ENCODE measurements at regions not wholly inside any gene's neighbourhood (a gene's known extent, or its start where the extent isn't known, plus 50 kb on each side); places are given as distances from the start of the nearest gene placed in this dataset.
"Not testable (repeated sequence)": the region's sequence is repeated elsewhere in the genome, so short reads cannot be mapped to it uniquely, and the experiment has no call there.

DNA sequence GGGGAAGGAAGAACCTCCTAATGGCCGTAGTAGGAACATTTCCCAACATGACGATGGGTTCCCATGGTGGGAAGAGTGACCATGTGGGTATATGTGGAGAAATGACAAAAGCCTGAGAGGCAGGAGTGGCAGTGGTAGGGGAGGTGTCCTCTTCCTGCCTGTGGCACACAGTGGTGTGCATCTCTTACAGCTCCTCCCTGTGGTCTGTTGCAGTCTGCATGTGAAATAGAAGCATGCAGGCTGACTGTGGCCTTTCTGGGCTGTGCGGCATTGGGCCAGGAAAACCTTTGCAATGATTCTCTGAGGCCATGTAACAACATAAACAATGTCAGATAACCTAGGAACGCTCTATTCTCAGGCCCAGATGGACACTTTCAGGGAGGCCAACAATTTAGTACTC, 84.0 kb downstream of the LACC1 start:
- intact Hi-C loops (cut with DNase I; ENCODE audit: low total_unique reads), result no loop called here
- H3K4me3 ChIP-seq, result no peak overlapping the region
- H3K27me3 ChIP-seq, result no peaks in the 10 kb centered on the region
- H3K4me1 ChIP-seq, result no peaks in the 10 kb centered on the region
- no peaks in the 10 kb centered on the region for H3K36me3 ChIP-seq
- TF ChIP-seq, protein P1, sequence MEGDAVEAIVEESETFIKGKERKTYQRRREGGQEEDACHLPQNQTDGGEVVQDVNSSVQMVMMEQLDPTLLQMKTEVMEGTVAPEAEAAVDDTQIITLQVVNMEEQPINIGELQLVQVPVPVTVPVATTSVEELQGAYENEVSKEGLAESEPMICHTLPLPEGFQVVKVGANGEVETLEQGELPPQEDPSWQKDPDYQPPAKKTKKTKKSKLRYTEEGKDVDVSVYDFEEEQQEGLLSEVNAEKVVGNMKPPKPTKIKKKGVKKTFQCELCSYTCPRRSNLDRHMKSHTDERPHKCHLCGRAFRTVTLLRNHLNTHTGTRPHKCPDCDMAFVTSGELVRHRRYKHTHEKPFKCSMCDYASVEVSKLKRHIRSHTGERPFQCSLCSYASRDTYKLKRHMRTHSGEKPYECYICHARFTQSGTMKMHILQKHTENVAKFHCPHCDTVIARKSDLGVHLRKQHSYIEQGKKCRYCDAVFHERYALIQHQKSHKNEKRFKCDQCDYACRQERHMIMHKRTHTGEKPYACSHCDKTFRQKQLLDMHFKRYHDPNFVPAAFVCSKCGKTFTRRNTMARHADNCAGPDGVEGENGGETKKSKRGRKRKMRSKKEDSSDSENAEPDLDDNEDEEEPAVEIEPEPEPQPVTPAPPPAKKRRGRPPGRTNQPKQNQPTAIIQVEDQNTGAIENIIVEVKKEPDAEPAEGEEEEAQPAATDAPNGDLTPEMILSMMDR (IDR thresholded peaks at IDR 0.05), result no peak
- H3K9me3 ChIP-seq, result no peaks in the 10 kb centered on the region
- DNase-seq, result no peak
- no peak overlapping the region for H3K27ac ChIP-seq

DNA sequence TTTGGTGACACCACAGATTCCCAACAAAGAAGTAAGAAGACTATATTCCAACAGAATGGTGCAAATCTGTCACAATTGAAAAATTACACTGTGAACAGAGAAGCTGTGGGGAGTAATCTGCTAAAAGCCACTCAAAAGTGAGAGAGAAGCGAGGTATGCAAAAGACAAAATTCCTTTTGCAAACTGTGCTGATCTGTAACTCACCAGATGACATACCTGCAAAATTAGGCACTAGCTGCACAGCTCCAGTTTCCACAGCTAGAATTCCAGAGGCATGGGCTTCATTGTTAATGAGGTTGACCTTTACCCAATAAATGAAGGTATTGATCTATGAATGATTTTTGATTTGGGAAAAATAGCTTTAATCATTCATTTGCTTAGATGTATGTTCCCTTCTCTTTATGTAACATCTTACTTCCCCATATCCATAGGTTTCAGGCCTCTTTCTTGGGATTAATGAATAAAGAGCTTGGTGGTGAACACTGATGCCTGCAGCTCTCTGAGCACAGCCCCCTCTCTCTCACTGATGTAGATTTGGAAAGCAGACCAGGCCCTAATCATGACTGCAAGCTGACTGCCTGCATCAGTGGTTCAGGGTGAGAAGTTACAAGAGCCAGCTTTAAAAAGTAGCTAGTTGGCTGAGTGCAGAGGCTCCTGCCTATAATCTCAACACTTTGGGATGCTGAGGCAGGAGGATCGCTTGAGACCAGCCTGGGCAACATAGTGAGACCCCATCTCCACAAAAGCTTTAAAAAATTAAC, 85.2 kb downstream of the LACC1 start:
- intact Hi-C loops (cut with DNase I; ENCODE audit: low total_unique reads), result no loop called here
- no peaks in the 10 kb centered on the region for H3K9me3 ChIP-seq
- TF ChIP-seq, protein P1 (IDR thresholded peaks at IDR 0.05), result no peak
- no peak overlapping the region for H3K4me3 ChIP-seq
- no peaks in the 10 kb centered on the region for H3K36me3 ChIP-seq
- no peak for DNase-seq
- H3K27ac ChIP-seq, result no peak overlapping the region
- no peaks in the 10 kb centered on the region for H3K27me3 ChIP-seq
- no peaks in the 10 kb centered on the region for H3K4me1 ChIP-seq

DNA sequence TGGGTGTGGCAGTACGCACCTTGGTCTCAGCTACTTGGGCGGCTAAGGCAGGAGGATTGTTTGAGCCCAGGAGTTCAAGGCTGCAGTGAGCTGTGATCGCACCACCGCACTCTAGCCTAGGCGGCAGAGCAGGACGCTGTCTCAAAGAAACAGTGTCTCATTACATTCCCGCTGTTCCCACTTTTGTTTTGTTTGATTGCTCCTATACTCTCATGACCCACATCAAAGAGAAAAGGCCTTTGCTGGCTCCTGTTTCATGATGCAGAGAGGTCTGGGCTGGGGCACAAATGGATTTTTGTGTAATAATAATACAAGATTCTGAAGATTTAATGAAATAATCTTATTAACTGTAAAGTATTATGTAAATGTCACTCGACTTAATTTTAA, 85.7 kb downstream of the LACC1 start:
- TF ChIP-seq, protein P1 (IDR thresholded peaks at IDR 0.05), result no peak
- intact Hi-C loops (cut with DNase I; ENCODE audit: low total_unique reads), result no loop called here
- H3K27me3 ChIP-seq, result no peaks in the 10 kb centered on the region
- DNase-seq, result no peak
- H3K36me3 ChIP-seq, result no peaks in the 10 kb centered on the region
- H3K4me1 ChIP-seq, result no peaks in the 10 kb centered on the region
- H3K4me3 ChIP-seq, result no peak overlapping the region
- H3K9me3 ChIP-seq, result no peaks in the 10 kb centered on the region
- no peak overlapping the region for H3K27ac ChIP-seq

DNA sequence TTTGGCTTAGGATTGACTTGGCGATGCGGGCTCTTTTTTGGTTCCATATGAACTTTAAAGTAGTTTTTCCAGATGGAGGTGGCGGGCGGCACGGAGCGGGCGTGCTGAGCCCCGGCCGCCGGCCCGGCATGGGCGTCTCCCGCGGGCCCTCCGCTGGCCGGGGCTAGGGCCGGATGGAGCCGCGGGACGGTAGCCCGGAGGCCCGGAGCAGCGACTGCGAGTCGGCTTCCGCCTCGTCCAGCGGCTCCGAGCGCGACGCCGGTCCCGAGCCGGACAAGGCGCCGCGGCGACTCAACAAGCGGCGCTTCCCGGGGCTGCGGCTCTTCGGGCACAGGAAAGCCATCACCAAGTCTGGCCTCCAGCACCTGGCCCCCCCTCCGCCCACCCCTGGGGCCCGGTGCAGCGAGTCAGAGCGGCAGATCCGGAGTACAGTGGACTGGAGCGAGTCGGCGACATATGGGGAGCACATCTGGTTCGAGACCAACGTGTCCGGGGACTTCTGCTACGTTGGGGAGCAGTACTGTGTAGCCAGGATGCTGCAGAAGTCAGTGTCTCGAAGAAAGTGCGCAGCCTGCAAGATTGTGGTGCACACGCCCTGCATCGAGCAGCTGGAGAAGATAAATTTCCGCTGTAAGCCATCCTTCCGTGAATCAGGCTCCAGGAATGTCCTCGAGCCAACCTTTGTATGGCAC, 88.7 kb downstream of the LACC1 start:
- H3K36me3 ChIP-seq; H3K27ac ChIP-seq; H3K4me3 ChIP-seq; H3K9me3 ChIP-seq; H3K27me3 ChIP-seq; H3K4me1 ChIP-seq; DNase-seq; intact Hi-C loops (cut with DNase I; ENCODE audit: low total_unique reads): not testable (repeated sequence)

DNA sequence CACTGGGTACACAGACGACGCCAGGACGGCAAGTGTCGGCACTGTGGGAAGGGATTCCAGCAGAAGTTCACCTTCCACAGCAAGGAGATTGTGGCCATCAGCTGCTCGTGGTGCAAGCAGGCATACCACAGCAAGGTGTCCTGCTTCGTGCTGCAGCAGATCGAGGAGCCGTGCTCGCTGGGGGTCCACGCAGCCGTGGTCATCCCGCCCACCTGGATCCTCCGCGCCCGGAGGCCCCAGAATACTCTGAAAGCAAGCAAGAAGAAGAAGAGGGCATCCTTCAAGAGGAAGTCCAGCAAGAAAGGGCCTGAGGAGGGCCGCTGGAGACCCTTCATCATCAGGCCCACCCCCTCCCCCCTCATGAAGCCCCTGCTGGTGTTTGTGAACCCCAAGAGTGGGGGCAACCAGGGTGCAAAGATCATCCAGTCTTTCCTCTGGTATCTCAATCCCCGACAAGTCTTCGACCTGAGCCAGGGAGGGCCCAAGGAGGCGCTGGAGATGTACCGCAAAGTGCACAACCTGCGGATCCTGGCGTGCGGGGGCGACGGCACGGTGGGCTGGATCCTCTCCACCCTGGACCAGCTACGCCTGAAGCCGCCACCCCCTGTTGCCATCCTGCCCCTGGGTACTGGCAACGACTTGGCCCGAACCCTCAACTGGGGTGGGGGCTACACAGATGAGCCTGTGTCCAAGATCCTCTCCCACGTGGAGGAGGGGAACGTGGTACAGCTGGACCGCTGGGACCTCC, 89.4 kb downstream of the LACC1 start:
- H3K4me1 ChIP-seq; H3K36me3 ChIP-seq; H3K9me3 ChIP-seq; DNase-seq; H3K4me3 ChIP-seq; H3K27me3 ChIP-seq; H3K27ac ChIP-seq; intact Hi-C loops (cut with DNase I; ENCODE audit: low total_unique reads): not testable (repeated sequence)

DNA sequence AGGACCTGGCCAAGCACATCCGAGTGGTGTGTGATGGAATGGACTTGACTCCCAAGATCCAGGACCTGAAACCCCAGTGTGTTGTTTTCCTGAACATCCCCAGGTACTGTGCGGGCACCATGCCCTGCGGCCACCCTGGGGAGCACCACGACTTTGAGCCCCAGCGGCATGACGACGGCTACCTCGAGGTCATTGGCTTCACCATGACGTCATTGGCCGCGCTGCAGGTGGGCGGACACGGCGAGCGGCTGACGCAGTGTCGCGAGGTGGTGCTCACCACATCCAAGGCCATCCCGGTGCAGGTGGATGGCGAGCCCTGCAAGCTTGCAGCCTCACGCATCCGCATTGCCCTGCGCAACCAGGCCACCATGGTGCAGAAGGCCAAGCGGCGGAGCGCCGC, 90.2 kb downstream of the LACC1 start:
- H3K4me3 ChIP-seq; H3K27me3 ChIP-seq; intact Hi-C loops (cut with DNase I; ENCODE audit: low total_unique reads); H3K9me3 ChIP-seq; H3K4me1 ChIP-seq; H3K27ac ChIP-seq; H3K36me3 ChIP-seq; DNase-seq: not testable (repeated sequence)

DNA sequence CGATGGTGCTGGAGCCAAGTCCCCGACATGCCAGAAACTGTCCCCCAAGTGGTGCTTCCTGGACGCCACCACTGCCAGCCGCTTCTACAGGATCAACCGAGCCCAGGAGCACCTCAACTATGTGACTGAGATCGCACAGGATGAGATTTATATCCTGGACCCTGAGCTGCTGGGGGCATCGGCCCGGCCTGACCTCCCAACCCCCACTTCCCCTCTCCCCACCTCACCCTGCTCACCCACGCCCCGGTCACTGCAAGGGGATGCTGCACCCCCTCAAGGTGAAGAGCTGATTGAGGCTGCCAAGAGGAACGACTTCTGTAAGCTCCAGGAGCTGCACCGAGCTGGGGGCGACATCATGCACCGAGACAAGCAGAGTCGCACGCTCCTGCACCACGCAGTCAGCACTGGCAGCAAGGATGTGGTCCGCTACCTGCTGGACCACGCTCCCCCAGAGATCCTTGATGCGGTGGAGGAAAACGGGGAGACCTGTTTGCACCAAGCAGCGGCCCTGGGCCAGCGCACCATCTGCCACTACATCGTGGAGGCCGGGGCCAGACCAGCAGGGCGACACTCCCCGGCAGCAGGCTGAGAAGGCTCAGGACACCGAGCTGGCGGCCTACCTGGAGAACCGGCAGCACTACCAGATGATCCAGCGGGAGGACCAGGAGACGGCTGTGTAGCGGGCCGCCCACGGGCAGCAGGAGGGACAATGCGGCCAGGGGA, 91.0 kb downstream of the LACC1 start:
- intact Hi-C loops (cut with DNase I; ENCODE audit: low total_unique reads); H3K4me1 ChIP-seq; H3K27ac ChIP-seq; H3K36me3 ChIP-seq; H3K27me3 ChIP-seq; H3K4me3 ChIP-seq; H3K9me3 ChIP-seq; DNase-seq: not testable (repeated sequence)

DNA sequence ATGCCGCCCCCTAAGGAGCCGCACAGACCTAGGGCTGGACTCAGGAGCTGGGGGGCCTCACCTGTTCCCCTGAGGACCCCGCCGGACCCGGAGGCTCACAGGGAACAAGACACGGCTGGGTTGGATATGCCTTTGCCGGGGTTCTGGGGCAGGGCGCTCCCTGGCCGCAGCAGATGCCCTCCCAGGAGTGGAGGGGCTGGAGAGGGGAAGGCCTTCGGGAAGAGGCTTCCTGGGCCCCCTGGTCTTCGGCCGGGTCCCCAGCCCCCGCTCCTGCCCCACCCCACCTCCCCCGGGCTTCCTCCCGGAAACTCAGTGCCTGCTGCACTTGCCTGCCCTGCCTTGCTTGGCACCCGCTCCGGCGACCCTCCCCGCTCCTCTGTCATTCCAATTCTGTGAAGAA, 91.6 kb downstream of the LACC1 start:
- H3K4me3 ChIP-seq; H3K36me3 ChIP-seq; H3K27ac ChIP-seq; H3K4me1 ChIP-seq; intact Hi-C loops (cut with DNase I; ENCODE audit: low total_unique reads); H3K9me3 ChIP-seq; DNase-seq; H3K27me3 ChIP-seq: not testable (repeated sequence)

All from tibial artery (tissue), 4 donors.